HCT116 (cell line): ENCODE measurements at regions not wholly inside any gene's neighbourhood (a gene's known extent, or its start where the extent isn't known, plus 50 kb on each side); places are given as distances from the start of the nearest gene placed in this dataset.

Source experiments
- ATAC-seq: fragments of 200-7000 bp; cut with Tn5 transposase; 2 replicates; pipeline ENCODE4 v1.9.1; 2020; ENCODE audit warnings: mild to moderate bottlenecking, moderate library complexity
- BruUV-seq: library from RNA; stranded (reverse); fragments of 400-500 nt; replicated peaks from 2 replicates; lab custom pipeline; 2021; lab: Mats Ljungman, UMichigan
- CTCF ChIA-PET: fragments of 300-600 bp; sonication (Branson Sonifier 250); formaldehyde crosslinking; loops from one replicate; lab custom pipeline; 2021; ENCODE audit warnings: antibody characterized with exemption; lab: Charles Lee
- POLR2A ChIA-PET: fragments of 300-600, 350-600 bp; sonication (Branson Sonifier 250); formaldehyde crosslinking; loops from one replicate; lab custom pipeline; 2021; ENCODE audit warnings: antibody characterized with exemption; lab: Charles Lee
- RAD21 ChIA-PET, 2 experiments: fragments of 300-600 bp; sonication (Branson Sonifier 250); formaldehyde crosslinking; loops; one replicate each; lab custom pipeline; 2023; ENCODE audit warnings: low total read pairs in 2 of 2; ENCODE audit not compliant: uncharacterized antibody in 2 of 2, unreplicated experiment in 2 of 2, low non-redundant PET in 1 of 2; lab: Charles Lee
- DNase-seq: peaks from one replicate; pipeline ENCODE4 v3.0.0-alpha.2; 2010; ENCODE audit warnings: low read depth, low spot score
- H2AFZ ChIP-seq: fragments of 200-600 bp; shearing (Covaris generic), sonication (generic); 2 replicates; pipeline ENCODE4 v1.6.1; 2017; ENCODE audit warnings: low read depth, mixed run types, mixed read lengths, antibody characterized with exemption, low read length; ENCODE audit not compliant: poor library complexity, severe bottlenecking
- H3K27ac ChIP-seq: 2 replicates; pipeline ENCODE4 v1.5.1; 2012; ENCODE audit warnings: low read depth, low read length
- H3K27me3 ChIP-seq: fragments of 200-600 bp; sonication (generic); 2 replicates; pipeline ENCODE4 v1.6.1; 2016; ENCODE audit warnings: mixed run types, low read length, mixed read lengths; ENCODE audit not compliant: insufficient read depth
- H3K36me3 ChIP-seq, 2 experiments: fragments of 200-500 bp in 1 of 2; fragments of 200-600 bp in 1 of 2; sonication (Bioruptor generic) in 1 of 2; sonication (generic) in 1 of 2; 2 replicates each; pipeline versions ENCODE4 v1.5.1 to v1.6.1; 2014 to 2016; ENCODE audit warnings: low read length in 2 of 2, inconsistent platforms in 1 of 2, mixed read lengths in 1 of 2, mixed run types in 1 of 2; ENCODE audit not compliant: insufficient read depth in 2 of 2, control insufficient read depth in 1 of 2
- H3K4me1 ChIP-seq, 2 experiments: fragments of 200-600 bp in 1 of 2; sonication (generic) in 1 of 2; 2 replicates each; pipeline versions ENCODE4 v1.5.1 to v1.6.1; 2012 to 2017; ENCODE audit warnings: low read length in 2 of 2, inconsistent platforms in 1 of 2, mild to moderate bottlenecking in 1 of 2, mixed read lengths in 1 of 2, mixed run types in 1 of 2, moderate library complexity in 1 of 2; ENCODE audit not compliant: insufficient read depth in 2 of 2, control insufficient read depth in 1 of 2
- H3K4me2 ChIP-seq: fragments of 200-600 bp; sonication (generic); 2 replicates; pipeline ENCODE4 v1.6.1; 2017; ENCODE audit warnings: mixed run types, low read length, mixed read lengths
- H3K4me3 ChIP-seq, 2 experiments: fragments of 200-600 bp in 1 of 2; sonication (generic) in 1 of 2; replicated peaks in 1 of 2; 2 replicates each; pipeline ENCODE4 v1.5.1; 2011 to 2016; ENCODE audit warnings: low read length in 2 of 2, control low read depth in 1 of 2, low read depth in 1 of 2, mild to moderate bottlenecking in 1 of 2, mixed read lengths in 1 of 2, mixed run types in 1 of 2
- H3K79me2 ChIP-seq: fragments of 200-600 bp; sonication (generic); 2 replicates; pipeline ENCODE4 v1.6.1; 2017; ENCODE audit warnings: mild to moderate bottlenecking, mixed run types, low read length, moderate library complexity, mixed read lengths; ENCODE audit not compliant: insufficient read depth
- H3K9ac ChIP-seq: fragments of 200-600 bp; sonication (generic); 2 replicates; pipeline ENCODE4 v1.6.1; 2016; ENCODE audit warnings: low read length, mixed read lengths
- H3K9me2 ChIP-seq: fragments of 200-600 bp; sonication (generic), shearing (Covaris generic); 2 replicates; pipeline ENCODE4 v1.6.1; 2017; ENCODE audit warnings: mixed run types, mild to moderate bottlenecking, moderate library complexity; ENCODE audit not compliant: insufficient read depth
- H3K9me3 ChIP-seq, 2 experiments: fragments of 200-500 bp in 1 of 2; fragments of 200-600 bp in 1 of 2; sonication (Bioruptor generic) in 1 of 2; sonication (generic) in 1 of 2; 2 replicates each; pipeline ENCODE4 v1.6.1; 2014 to 2017; ENCODE audit warnings: low read length in 2 of 2, mixed read lengths in 2 of 2, inconsistent platforms in 1 of 2, low read depth in 1 of 2, mild to moderate bottlenecking in 1 of 2, mixed run types in 1 of 2, moderate library complexity in 1 of 2; ENCODE audit not compliant: control insufficient read depth in 1 of 2, insufficient read depth in 1 of 2
- H4K20me1 ChIP-seq: fragments of 200-600 bp; sonication (generic), shearing (Covaris generic); 2 replicates; pipeline ENCODE4 v1.6.1; 2017; ENCODE audit warnings: mixed run types, mild to moderate bottlenecking, moderate library complexity; ENCODE audit not compliant: insufficient read depth
- CEBPB ChIP-seq: IDR thresholded peaks from 2 replicates; pipeline ENCODE4 v1.6.1; 2012; ENCODE audit warnings: low read depth
- CTCF ChIP-seq, 3 experiments: fragments of 200-600 bp in 1 of 3; sonication (generic) in 1 of 3; IDR thresholded peaks in 2 of 3; conservative IDR thresholded peaks in 1 of 3; 2 replicates each; pipeline ENCODE4 v1.5.1; 2012 to 2017; ENCODE audit warnings: low read depth in 2 of 3, low read length in 2 of 3, antibody characterized with exemption in 1 of 3, borderline replicate concordance in 1 of 3, control low read depth in 1 of 3, mild to moderate bottlenecking in 1 of 3, mixed read lengths in 1 of 3, mixed run types in 1 of 3, moderate library complexity in 1 of 3; ENCODE audit not compliant: insufficient read depth in 1 of 3
- EGR1 ChIP-seq: IDR thresholded peaks from 2 replicates; pipeline ENCODE4 v1.6.1; 2012; ENCODE audit warnings: low read depth
- ELF1 ChIP-seq: IDR thresholded peaks from 2 replicates; pipeline ENCODE4 v1.6.1; 2012; ENCODE audit warnings: low read depth, borderline replicate concordance
- EZH2 ChIP-seq: fragments of 200-600 bp; sonication (generic); IDR thresholded peaks from 2 replicates; pipeline ENCODE4 v1.6.1; 2017; ENCODE audit warnings: antibody characterized with exemption, mixed run types
- EZH2phosphoT487 ChIP-seq: fragments of 200-600 bp; IDR thresholded peaks from 2 replicates; pipeline ENCODE4 v1.6.1; 2018; ENCODE audit warnings: antibody characterized with exemption, borderline replicate concordance
- FOSL1 ChIP-seq: IDR thresholded peaks from 2 replicates; pipeline ENCODE4 v1.6.1; 2012; ENCODE audit warnings: low read depth
- POLR2A ChIP-seq: IDR thresholded peaks from 2 replicates; pipeline ENCODE4 v1.7.0; 2011; ENCODE audit warnings: borderline replicate concordance; ENCODE audit not compliant: insufficient read depth, insufficient read length; ENCODE audit errors: extremely low read depth
- POLR2AphosphoS5 ChIP-seq: IDR thresholded peaks from 2 replicates; pipeline ENCODE4 v1.6.1; 2011; ENCODE audit warnings: mild to moderate bottlenecking, low read depth, low read length, moderate library complexity
- RAD21 ChIP-seq: IDR thresholded peaks from 2 replicates; pipeline ENCODE4 v1.6.1; 2012; ENCODE audit warnings: low read depth, mild to moderate bottlenecking
- SIN3A ChIP-seq: IDR thresholded peaks from 2 replicates; pipeline ENCODE4 v1.6.1; 2012; ENCODE audit warnings: low read depth
- SP1 ChIP-seq: IDR thresholded peaks from 2 replicates; pipeline ENCODE4 v1.6.1; 2012; ENCODE audit warnings: low read depth
- SRF ChIP-seq: IDR thresholded peaks from 2 replicates; pipeline ENCODE4 v1.6.1; 2012; ENCODE audit warnings: low read depth
- TCF7L2 ChIP-seq: IDR thresholded peaks from 2 replicates; pipeline ENCODE4 v1.7.0; 2011; ENCODE audit warnings: borderline replicate concordance, inconsistent platforms; ENCODE audit not compliant: insufficient read depth, insufficient read length; ENCODE audit errors: extremely low read depth
- YY1 ChIP-seq: IDR thresholded peaks from 2 replicates; pipeline ENCODE4 v1.6.1; 2011; ENCODE audit warnings: low read length, low read depth, moderate library complexity, mild to moderate bottlenecking; ENCODE audit not compliant: insufficient replicate concordance; ENCODE audit errors: extremely low read depth
- ZBTB33 ChIP-seq: IDR thresholded peaks from 2 replicates; pipeline ENCODE4 v1.6.1; 2011; ENCODE audit warnings: mild to moderate bottlenecking, low read length, moderate library complexity; ENCODE audit not compliant: insufficient replicate concordance; ENCODE audit errors: extremely low read depth
- ZNF274 ChIP-seq: fragments of 200-500 bp; sonication (Bioruptor generic); IDR thresholded peaks from 2 replicates; pipeline ENCODE4 v1.6.1; 2014; ENCODE audit warnings: mild to moderate bottlenecking, low read depth, low read length, inconsistent platforms
- intact Hi-C: fragments of 100-400 bp; cut with micrococcal nuclease; formaldehyde crosslinking; loops from 2 replicates; pipeline ENCODE4 v1.10.0; 2022
- TF ChIP-seq, protein P1 (sequence below): IDR thresholded peaks from 2 replicates; pipeline ENCODE4 v1.6.1; 2012
- TF ChIP-seq, protein P2 (sequence below): IDR thresholded peaks from 2 replicates; pipeline ENCODE4 v1.6.1; 2012; ENCODE audit warnings: low read depth
- TF ChIP-seq, protein P3 (sequence below): IDR thresholded peaks from 2 replicates; pipeline ENCODE4 v1.6.1; 2012

GRCh38 chr6:168938546-168938945 is 315.1 kb downstream of the THBS2 start:
- ChIA-PET POLR2A (no interaction called here), CTCF (no interaction called here), RAD21 (no interaction called here)
- intact Hi-C loops: no loop called here
- Histone ChIP-seq H3K4me3 (no peak overlapping the region), H3K36me3 (no peaks in the 10 kb centered on the region), H3K27me3 (peaks cover 9% of the 10 kb centered on the region; the same call in 1 of the 2 replicates), H3K4me1 (no peaks in the 10 kb centered on the region), H3K79me2 (no peaks in the 10 kb centered on the region), H4K20me1 (no peaks in the 10 kb centered on the region), H3K9me2 (no peaks in the 10 kb centered on the region), H3K9ac (no peak overlapping the region)
- no TSS peak for BruUV-seq
- DNase-seq: no peak
- TF ChIP-seq, protein P1, sequence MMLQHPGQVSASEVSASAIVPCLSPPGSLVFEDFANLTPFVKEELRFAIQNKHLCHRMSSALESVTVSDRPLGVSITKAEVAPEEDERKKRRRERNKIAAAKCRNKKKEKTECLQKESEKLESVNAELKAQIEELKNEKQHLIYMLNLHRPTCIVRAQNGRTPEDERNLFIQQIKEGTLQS: no peak
- TF ChIP-seq POLR2A (no peak), SIN3A (no peak), RAD21 (no peak), CEBPB (no peak), TCF7L2 (no peak), ZNF274 (no peak), SP1 (no peak), ELF1 (no peak), EZH2 (no peak), FOSL1 (no peak), SRF (no peak), EGR1 (no peak), YY1 (no peak), POLR2AphosphoS5 (no peak), CTCF (IDR thresholded peaks at IDR 0.05 in 2 of 3, conservative IDR thresholded peaks at IDR 0.05 in 1 of 3; ENCODE audit: borderline replicate concordance in 1 of 3, insufficient read depth in 1 of 3, low read depth in 2 of 3, low read length in 2 of 3) (no peak), EZH2phosphoT487 (no peak), ZBTB33 (no peak)
- TF ChIP-seq, protein P2, sequence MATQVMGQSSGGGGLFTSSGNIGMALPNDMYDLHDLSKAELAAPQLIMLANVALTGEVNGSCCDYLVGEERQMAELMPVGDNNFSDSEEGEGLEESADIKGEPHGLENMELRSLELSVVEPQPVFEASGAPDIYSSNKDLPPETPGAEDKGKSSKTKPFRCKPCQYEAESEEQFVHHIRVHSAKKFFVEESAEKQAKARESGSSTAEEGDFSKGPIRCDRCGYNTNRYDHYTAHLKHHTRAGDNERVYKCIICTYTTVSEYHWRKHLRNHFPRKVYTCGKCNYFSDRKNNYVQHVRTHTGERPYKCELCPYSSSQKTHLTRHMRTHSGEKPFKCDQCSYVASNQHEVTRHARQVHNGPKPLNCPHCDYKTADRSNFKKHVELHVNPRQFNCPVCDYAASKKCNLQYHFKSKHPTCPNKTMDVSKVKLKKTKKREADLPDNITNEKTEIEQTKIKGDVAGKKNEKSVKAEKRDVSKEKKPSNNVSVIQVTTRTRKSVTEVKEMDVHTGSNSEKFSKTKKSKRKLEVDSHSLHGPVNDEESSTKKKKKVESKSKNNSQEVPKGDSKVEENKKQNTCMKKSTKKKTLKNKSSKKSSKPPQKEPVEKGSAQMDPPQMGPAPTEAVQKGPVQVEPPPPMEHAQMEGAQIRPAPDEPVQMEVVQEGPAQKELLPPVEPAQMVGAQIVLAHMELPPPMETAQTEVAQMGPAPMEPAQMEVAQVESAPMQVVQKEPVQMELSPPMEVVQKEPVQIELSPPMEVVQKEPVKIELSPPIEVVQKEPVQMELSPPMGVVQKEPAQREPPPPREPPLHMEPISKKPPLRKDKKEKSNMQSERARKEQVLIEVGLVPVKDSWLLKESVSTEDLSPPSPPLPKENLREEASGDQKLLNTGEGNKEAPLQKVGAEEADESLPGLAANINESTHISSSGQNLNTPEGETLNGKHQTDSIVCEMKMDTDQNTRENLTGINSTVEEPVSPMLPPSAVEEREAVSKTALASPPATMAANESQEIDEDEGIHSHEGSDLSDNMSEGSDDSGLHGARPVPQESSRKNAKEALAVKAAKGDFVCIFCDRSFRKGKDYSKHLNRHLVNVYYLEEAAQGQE: no peak
- TF ChIP-seq, protein P3, sequence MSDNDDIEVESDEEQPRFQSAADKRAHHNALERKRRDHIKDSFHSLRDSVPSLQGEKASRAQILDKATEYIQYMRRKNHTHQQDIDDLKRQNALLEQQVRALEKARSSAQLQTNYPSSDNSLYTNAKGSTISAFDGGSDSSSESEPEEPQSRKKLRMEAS: no peak
- TF ChIP-seq, all 23 proteins: peak for 0
- Histone ChIP-seq H3K9me3 (no peaks in the 10 kb centered on the region), H3K4me2 (no peak overlapping the region), H3K27ac (no peak overlapping the region), H2AFZ (no peak overlapping the region)
- no peak for ATAC-seq
